HG03571 (cell line): ENCODE measurements at regions not wholly inside any gene's neighbourhood (a gene's known extent, or its start where the extent isn't known, plus 50 kb on each side); places are given as distances from the start of the nearest gene placed in this dataset.

Experiments used
- ATAC-seq: cut with Tn5 transposase; IDR thresholded peaks from one replicate; pipeline ENCODE4 v1.9.1; 2021; ENCODE audit not compliant: unreplicated experiment

DNA sequence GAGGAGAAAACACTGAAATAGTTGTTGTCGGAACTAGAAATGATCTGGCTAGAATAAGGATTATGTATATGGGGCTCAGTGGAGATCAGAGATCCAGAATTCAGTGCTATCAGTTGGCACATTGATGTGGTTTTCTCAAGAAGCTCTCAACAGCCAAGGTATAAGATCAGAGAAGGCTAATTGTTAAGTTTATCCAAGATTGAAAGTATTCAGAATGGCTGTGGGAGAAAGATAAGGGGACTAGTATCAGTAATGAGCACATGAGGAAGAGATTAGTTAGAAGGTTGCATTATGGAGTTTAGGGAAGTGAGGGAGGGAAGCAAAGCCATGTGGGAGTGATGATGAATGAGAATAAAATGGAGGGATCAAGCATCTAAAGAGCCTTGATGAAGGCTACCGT is 128.1 kb upstream of the MIS18BP1 start:
- no peak for ATAC-seq

DNA sequence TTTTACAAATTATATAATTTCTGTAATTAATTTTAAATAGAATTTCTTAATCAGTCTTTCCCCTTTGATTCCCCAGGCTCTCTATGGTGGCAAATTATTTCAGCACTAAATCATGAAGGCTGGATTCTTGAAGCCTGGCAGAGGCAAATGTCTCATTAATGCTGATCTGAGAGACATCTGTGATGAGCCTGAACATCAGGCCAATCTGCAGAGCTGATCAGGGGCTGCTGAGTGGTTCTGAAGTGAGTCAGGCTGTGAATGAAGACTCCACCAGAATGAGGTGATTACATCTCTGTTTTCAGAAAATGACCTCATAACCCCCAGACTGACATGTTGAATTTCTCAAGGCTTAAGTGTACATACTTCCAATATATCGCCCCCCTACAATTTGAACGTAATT is 124.2 kb upstream of the MIS18BP1 start:
- ATAC-seq = no peak

DNA sequence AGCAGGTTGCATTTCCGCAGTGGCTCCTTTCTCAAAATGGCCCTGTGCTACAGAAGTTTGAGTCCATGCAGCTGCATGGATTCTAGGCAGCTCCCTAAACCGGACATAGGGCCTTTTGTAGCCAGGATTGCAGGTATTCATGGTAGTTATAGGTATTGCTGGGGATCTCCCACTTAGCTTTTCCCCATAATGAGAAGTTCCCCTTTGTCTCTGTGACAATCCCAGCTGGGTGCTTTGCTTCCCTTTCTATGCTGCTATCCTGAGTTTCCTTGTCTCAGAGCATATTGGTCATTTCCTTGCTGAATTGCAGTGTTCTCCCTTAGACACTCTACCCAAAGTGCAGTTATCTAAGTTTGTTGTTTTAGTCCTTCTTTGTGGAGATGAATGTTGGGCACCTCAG is 120.9 kb upstream of the MIS18BP1 start:
- ATAC-seq = no peak

DNA sequence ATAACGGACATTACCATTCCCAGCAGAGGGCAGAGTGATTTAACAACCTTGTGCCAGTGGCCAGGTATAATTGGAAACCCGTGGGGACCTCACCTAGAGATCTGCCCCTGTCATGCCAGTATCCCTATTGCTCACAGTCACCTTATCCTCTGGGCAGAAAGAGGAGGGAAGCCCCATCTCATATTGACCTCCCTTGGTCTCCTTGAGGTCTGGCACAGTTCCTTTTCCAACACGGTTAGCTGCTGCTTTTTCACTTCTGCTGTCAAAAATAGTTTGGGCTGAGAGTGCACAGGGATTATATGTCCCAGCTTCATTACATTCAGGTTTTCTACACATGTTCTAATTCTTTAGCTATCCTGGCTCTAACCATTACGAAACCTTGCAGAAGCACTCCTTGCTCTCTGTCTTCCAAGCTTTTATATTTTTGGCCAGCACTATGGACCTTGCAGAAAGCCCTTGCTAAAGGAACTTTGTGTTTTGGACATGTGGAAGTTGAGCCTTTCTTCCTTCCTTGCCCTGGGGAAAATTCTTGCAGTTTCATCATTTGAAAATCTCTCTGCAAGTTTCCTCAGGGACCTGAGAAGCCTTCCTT is 111.7 kb upstream of the MIS18BP1 start:
- no peak for ATAC-seq

DNA sequence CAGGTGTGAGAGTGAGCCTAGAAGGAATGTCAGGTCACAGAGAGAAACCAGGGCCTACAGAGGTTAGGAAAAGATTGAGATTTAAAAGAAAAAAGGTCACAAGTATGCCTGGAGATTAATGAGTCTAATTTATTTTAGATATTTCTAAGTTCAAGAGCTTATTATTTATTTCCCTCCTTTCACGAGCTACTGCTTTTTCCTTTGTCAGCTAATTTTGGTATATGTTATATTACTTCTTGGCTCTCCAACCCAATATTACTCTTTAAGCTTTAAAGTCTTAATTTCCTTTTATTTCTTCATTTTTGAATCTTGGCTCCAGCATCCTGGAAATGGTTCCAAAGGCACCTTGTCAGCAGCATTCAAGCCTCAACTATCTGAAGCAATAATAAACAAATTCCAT is 109.5 kb upstream of the MIS18BP1 start:
- ATAC-seq = no peak

DNA sequence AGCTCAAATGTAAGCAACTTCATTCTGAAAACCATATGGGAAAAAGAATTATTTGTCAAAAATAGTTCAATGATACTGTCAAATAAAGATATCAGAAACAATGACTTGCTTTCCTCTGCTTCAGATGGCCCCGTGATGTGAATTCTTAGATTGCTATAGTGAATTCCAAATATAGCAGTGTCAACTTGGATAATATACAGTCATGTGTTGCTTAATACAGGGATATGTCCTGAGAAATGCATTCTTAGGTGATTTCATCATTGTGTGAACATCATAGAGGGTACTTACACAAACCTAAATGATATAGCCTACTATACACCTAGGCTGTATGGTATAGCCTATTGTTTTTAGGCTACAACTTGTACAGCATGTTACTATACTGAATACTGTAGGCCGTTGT is 108.7 kb upstream of the MIS18BP1 start:
- ATAC-seq = no peak

DNA sequence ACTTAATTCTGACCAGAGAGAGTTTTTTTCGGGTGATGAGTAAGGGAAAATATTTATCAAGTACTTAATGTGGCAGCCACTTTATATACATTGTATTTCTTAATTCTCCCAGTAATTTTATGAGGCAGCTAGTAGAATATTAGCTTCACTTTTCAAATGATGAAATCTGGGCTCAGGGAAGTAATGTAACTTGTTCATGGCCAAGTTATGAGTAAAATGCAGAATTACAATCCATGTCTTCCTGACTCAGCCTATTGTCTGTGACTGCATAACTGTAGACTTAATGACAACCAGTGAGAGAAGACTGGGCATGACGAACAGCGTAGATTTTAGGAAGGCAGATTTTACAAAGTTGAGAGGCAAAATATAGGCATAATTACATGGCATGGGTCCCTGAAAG is 106.7 kb upstream of the MIS18BP1 start:
- no peak for ATAC-seq

DNA sequence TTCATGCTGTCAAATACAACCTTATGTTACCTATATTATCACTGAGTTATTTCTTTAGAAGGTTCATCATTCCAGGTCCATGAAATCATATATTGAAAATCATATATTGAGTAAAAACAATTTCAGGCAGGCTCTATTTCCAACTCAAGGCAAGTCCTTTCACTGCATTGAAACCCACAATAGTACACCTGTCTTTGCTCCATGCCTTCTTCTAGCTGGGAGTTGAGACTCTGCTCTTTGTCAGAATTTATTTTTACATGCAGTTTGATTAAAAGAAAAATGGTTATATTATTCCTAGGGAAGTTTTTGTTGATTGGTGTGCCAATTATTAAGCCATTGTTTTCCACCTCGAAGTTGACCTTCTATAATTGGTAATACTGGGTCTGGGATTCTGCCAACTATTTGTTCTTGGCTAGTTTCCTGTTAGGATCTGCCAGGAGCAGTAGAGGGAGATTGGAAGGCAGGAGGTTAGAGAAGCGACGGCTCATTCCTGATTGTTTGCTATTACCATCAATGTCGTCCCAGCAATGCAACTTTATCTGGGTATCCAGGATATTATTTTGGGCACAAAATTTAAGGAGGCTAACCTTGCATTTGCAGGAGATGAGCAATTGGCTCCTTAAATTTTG is 79.5 kb upstream of the MIS18BP1 start:
- no peak for ATAC-seq

DNA sequence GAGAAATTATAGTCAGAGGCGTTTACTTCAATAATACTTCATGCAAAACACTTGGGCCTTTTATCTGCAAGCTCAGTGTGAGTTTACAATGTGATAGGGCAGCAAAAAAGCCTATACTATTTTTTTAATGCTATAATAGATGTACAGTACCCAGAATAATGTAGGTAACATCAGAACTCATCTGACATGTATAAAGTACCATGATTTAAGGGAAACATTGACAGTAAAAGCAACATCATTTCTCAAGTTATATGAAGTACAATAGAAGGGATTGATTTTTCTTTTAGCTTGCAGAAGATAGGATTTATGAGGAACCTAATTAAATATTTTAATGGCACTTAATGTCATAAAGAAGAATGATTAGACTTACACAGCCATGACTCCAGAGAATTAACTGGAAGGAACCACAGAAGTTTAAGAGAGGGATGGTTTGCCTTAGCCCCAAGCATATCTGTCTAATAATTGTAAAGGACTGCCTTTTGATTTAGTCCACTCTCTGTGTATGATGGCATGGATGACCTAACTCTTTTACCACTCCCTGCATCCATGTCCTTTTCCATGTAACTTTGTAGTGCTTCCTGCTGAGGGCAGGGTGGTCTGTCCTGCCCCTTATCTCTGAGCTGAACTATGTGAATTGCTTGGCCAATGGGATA is 55.9 kb upstream of the MIS18BP1 start:
- no peak for ATAC-seq
